Stomach (tissue), 8 donors: ENCODE measurements at regions not wholly inside any gene's neighbourhood (a gene's known extent, or its start where the extent isn't known, plus 50 kb on each side); places are given as distances from the start of the nearest gene placed in this dataset.

Experiments
- DNase-seq, 2 donors: peaks; one replicate each; pipeline versions ENCODE4 v3.0.0 to v3.0.0-alpha.2; 2013 to 2019
- H3K27ac ChIP-seq, 5 donors: fragments of 200-600 bp in 4 of 5; sonication (generic) in 4 of 5; one replicate each; pipeline ENCODE4 v1.5.1; 2013 to 2019; ENCODE audit warnings: mild to moderate bottlenecking in 1 of 5, moderate library complexity in 1 of 5
- H3K27me3 ChIP-seq, 3 donors: fragments of 200-600 bp; sonication (generic); one replicate each; pipeline ENCODE4 v1.5.1; 2017 to 2019; ENCODE audit warnings: mixed run types in 1 of 3
- H3K36me3 ChIP-seq, 4 donors: fragments of 200-600 bp; sonication (generic); 1 replicate in 3 of 4; 2 replicates in 1 of 4; pipeline ENCODE4 v1.5.1; 2016 to 2019
- H3K4me1 ChIP-seq, 4 donors: fragments of 200-600 bp; sonication (generic); one replicate each; pipeline ENCODE4 v1.5.1; 2016 to 2019
- H3K4me3 ChIP-seq, 4 donors: fragments of 200-600 bp; sonication (generic) in 3 of 4; one replicate each; pipeline ENCODE4 v1.5.1; 2016 to 2019; ENCODE audit warnings: mild to moderate bottlenecking in 1 of 4
- H3K9me3 ChIP-seq, 4 donors: fragments of 200-600 bp; sonication (generic); one replicate each; pipeline ENCODE4 v1.5.1; 2016 to 2019
- EP300 ChIP-seq: sonication (generic); formaldehyde crosslinking; IDR thresholded peaks from one replicate; pipeline ENCODE4 v1.6.1; 2017; ENCODE audit warnings: antibody characterized with exemption
- POLR2A ChIP-seq, 4 donors: fragments of 450-650 bp; IDR thresholded peaks; one replicate each; pipeline ENCODE4 v1.6.1; 2016; ENCODE audit warnings: antibody characterized with exemption in 4 of 4, control low read depth in 2 of 4, mild to moderate bottlenecking in 1 of 4, moderate library complexity in 1 of 4
- POLR2AphosphoS5 ChIP-seq, 3 donors: sonication (generic); formaldehyde crosslinking; IDR thresholded peaks; one replicate each; pipeline ENCODE4 v1.6.1; 2016; ENCODE audit warnings: antibody characterized with exemption in 3 of 3
- WGBS, 5 donors: extraction: QIAGEN DNeasy Blood & Tissue Kit in 3 of 5; methylation state at CpG; one replicate each; pipeline versions ENCODE4 v1.1.5 to v1.1.7; 2013 to 2018; 5-methylcytosine and 5-hydroxymethylcytosine counted together
- intact Hi-C: fragments of 100-400 bp; cut with DNase I; formaldehyde crosslinking; loops from one replicate; pipeline ENCODE4 v1.15.1; 2023; ENCODE audit warnings: low total_unique reads
- TF ChIP-seq, protein P1 (sequence below), 7 experiments: fragments of 450-650 bp in 4 of 7; fragments of 200-600 bp in 3 of 7; sonication (generic) in 3 of 7; IDR thresholded peaks; one replicate each; pipeline ENCODE4 v1.5.1; 2016 to 2019; ENCODE audit warnings: antibody characterized with exemption in 7 of 7, control low read depth in 2 of 7, mild to moderate bottlenecking in 1 of 7
- donor health status: healthy with polysubstance abuse.
- donor health status: Bipolar disorder and iron deficiency.
- donor health status: healthy.

DNA sequence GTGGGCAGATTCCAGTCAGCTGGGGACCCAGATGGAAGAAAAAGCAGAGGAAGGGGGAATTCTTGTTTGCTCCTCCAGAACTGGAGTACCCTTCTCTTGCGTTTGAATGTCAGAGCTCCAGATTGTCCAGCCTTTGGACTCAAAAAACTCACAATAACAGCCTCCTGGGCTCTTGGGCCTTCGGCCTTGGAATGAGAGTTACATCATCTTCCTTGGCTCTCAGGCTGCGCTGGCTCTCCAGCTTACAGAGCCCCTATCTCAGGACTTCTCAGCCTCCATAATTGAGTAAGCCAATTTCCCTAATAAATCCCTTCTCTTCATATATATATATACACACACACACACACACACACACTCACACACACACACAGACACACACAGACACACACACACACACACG is 1215.7 kb upstream of the SLC10A2 start:
- Histone ChIP-seq H3K9me3 (no peaks in the 10 kb centered on the region), H3K27me3 (no peaks in the 10 kb centered on the region), H3K4me1 (no peaks in the 10 kb centered on the region), H3K4me3 (no peak overlapping the region), H3K36me3 (no peaks in the 10 kb centered on the region), H3K27ac (no peak overlapping the region)
- DNase-seq = no peak
- intact Hi-C loops = no loop called here
- TF ChIP-seq POLR2AphosphoS5 (IDR thresholded peaks at IDR 0.05) (no peak), EP300 (no peak), POLR2A (IDR thresholded peaks at IDR 0.05) (no peak)
- TF ChIP-seq, protein P1, sequence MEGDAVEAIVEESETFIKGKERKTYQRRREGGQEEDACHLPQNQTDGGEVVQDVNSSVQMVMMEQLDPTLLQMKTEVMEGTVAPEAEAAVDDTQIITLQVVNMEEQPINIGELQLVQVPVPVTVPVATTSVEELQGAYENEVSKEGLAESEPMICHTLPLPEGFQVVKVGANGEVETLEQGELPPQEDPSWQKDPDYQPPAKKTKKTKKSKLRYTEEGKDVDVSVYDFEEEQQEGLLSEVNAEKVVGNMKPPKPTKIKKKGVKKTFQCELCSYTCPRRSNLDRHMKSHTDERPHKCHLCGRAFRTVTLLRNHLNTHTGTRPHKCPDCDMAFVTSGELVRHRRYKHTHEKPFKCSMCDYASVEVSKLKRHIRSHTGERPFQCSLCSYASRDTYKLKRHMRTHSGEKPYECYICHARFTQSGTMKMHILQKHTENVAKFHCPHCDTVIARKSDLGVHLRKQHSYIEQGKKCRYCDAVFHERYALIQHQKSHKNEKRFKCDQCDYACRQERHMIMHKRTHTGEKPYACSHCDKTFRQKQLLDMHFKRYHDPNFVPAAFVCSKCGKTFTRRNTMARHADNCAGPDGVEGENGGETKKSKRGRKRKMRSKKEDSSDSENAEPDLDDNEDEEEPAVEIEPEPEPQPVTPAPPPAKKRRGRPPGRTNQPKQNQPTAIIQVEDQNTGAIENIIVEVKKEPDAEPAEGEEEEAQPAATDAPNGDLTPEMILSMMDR (IDR thresholded peaks at IDR 0.05) = no peak
- WGBS, 5 donors = 80 to 95% (median 90%) methylated on average over 4 of the region's 4 CpGs

DNA sequence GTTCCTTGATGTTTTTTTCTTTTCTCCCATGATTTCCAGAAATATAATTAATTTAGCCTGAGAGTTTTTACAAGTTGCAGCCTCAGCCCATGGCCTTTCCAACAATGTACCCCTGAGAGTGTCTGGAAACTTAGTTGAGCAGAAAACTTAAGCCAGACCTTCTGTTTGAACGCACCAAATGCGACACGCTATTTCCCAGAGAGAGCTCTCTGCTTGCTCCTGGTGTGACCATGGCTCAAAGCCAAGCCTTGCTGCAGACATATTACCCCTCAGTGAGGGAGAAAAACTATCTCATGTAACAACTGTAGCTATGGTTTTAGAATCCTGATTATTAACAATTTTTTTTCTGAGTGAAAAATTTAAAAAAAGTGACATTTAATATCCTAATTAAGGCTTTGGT is 1204.5 kb upstream of the SLC10A2 start:
- intact Hi-C loops = no loop called here
- 64 to 86% (median 82%) methylated on average over 3 of the region's 3 CpGs for WGBS, 5 donors
- Histone ChIP-seq H3K36me3 (no peaks in the 10 kb centered on the region), H3K4me1 (no peaks in the 10 kb centered on the region), H3K9me3 (no peaks in the 10 kb centered on the region), H3K27me3 (no peaks in the 10 kb centered on the region), H3K4me3 (no peak overlapping the region), H3K27ac (no peak overlapping the region)
- TF ChIP-seq, protein P1 (IDR thresholded peaks at IDR 0.05) = no peak
- TF ChIP-seq POLR2AphosphoS5 (IDR thresholded peaks at IDR 0.05) (no peak), EP300 (no peak), POLR2A (IDR thresholded peaks at IDR 0.05) (no peak)
- no peak for DNase-seq

DNA sequence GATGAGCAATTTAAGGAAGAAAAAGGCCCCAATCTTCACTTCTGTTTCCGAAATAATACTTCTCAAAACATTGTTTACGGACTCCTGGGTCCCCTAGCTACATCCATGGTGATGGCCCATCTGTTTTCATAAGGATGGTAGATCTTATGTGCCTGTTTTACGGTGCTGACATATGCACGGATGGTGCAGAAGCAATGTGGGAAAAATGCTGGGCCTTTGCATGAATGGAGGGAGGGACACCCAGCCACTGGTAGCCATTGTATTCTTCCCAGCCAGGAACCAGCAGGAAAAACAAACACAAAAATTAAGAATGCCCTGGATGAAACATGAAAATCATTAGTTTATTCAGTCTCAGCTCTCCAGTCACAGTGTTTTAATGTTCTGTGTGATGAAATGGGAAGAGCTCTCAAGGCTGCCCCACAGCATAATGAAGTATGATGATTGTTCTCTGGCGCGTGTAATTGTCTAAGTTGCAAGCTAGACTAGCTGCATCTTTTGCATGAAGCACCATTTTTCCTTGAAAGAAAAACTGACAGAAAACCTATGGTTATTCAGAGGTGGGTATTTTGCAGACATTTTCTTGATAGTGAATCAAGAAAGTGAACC is 1201.1 kb upstream of the SLC10A2 start:
- H3K9me3 ChIP-seq = no peaks in the 10 kb centered on the region
- intact Hi-C loops = no loop called here

DNA sequence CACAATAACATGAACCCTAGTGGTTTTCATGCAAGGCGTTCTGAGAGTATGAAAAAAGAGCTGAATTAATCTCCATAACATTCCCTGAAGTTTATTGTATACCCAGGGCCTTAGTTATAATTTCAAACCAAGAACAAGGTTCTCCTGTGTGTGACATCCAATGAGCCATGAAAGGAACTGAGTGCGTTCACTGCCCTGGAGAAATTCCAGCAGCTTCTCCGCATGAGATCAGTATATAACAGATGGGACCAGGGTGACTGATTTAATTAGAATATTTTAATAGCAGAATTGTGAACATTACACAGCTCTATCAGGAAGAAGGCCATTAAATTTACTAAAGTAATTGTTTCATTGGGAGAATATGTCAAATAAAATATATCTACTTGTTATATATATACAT is 1190.5 kb upstream of the SLC10A2 start:
- no peaks in the 10 kb centered on the region for H3K27me3 ChIP-seq
- DNase-seq = no peak
- no peaks in the 10 kb centered on the region for H3K36me3 ChIP-seq
- no peaks in the 10 kb centered on the region for H3K4me1 ChIP-seq
- WGBS, 5 donors = 79 to 90% (median 84%) methylated on average over 3 of the region's 3 CpGs
- H3K27ac ChIP-seq = no peak overlapping the region
- TF ChIP-seq POLR2A (IDR thresholded peaks at IDR 0.05) (no peak), POLR2AphosphoS5 (IDR thresholded peaks at IDR 0.05) (no peak), EP300 (no peak)
- TF ChIP-seq, protein P1 (IDR thresholded peaks at IDR 0.05) = no peak
- no peak overlapping the region for H3K4me3 ChIP-seq
- intact Hi-C loops = no loop called here
- H3K9me3 ChIP-seq = no peaks in the 10 kb centered on the region

More for the DNA sequence above, 1201.1 kb upstream of the SLC10A2 start:
- WGBS, 5 donors = 81 to 91% (median 89%) methylated on average over 6 of the region's 6 CpGs
- TF ChIP-seq POLR2A (IDR thresholded peaks at IDR 0.05) (no peak), POLR2AphosphoS5 (IDR thresholded peaks at IDR 0.05) (no peak), EP300 (no peak)
- TF ChIP-seq, protein P1 (IDR thresholded peaks at IDR 0.05) = no peak
- Histone ChIP-seq H3K27ac (no peak overlapping the region), H3K27me3 (no peaks in the 10 kb centered on the region), H3K36me3 (no peaks in the 10 kb centered on the region), H3K4me3 (no peak overlapping the region), H3K4me1 (no peaks in the 10 kb centered on the region)
- DNase-seq = no peak
